Naive B cell (primary cell): ENCODE measurements at regions not wholly inside any gene's neighbourhood (a gene's known extent, or its start where the extent isn't known, plus 50 kb on each side); places are given as distances from the start of the nearest gene placed in this dataset.
"Not testable (repeated sequence)": the region's sequence is repeated elsewhere in the genome, so short reads cannot be mapped to it uniquely, and the experiment has no call there.

Experiments
- ATAC-seq, 2 donors: fragments of 150-1000 bp; cut with Tn5 transposase; 2 replicates each; pipeline ENCODE4 v1.10.0; 2021; ENCODE audit warnings: low read depth in 2 of 2, mild to moderate bottlenecking in 2 of 2, moderate library complexity in 2 of 2
- DNase-seq: peaks from one replicate; pipeline ENCODE4 v3.0.0; 2022
- H3K27ac Mint-ChIP-seq, 6 donors: one replicate each; pipeline ENCODE4 v1.8.0; 2020 to 2022; ENCODE audit warnings: mild to moderate bottlenecking in 6 of 6, mixed read lengths in 6 of 6, moderate library complexity in 5 of 6, inconsistent platforms in 2 of 6
- H3K27me3 Mint-ChIP-seq, 3 donors: one replicate each; pipeline ENCODE4 v1.8.0; 2021 to 2022; ENCODE audit warnings: mixed read lengths in 3 of 3, mild to moderate bottlenecking in 1 of 3
- H3K36me3 Mint-ChIP-seq, 2 donors: one replicate each; pipeline ENCODE4 v1.8.0; 2020 to 2022; ENCODE audit warnings: mixed read lengths in 2 of 2, inconsistent platforms in 1 of 2, mild to moderate bottlenecking in 1 of 2
- H3K4me1 Mint-ChIP-seq, 3 donors: one replicate each; pipeline ENCODE4 v1.8.0; 2020 to 2022; ENCODE audit warnings: mixed read lengths in 3 of 3, inconsistent platforms in 1 of 3, mild to moderate bottlenecking in 1 of 3, moderate library complexity in 1 of 3
- H3K4me3 Mint-ChIP-seq, 8 donors: one replicate each; pipeline ENCODE4 v1.8.0; 2020 to 2022; ENCODE audit warnings: mild to moderate bottlenecking in 8 of 8, mixed read lengths in 8 of 8, moderate library complexity in 8 of 8, inconsistent platforms in 2 of 8
- H3K9me3 Mint-ChIP-seq, 7 donors: one replicate each; pipeline ENCODE4 v1.8.0; 2020 to 2022; ENCODE audit warnings: mixed read lengths in 7 of 7, mild to moderate bottlenecking in 5 of 7, inconsistent platforms in 2 of 7, moderate library complexity in 1 of 7

GRCh38 chr11:57047610-57048009 is 58.9 kb downstream of the OR5AK2 start:
- Mint-ChIP-seq H3K4me3 (no peak overlapping the region), H3K4me1 (no peaks in the 10 kb centered on the region), H3K36me3 (no peaks in the 10 kb centered on the region), H3K9me3 (peaks cover 2 to 32% (median 18%) of the 10 kb centered on the region in 7 donors), H3K27me3 (no peaks in the 10 kb centered on the region), H3K27ac (no peak overlapping the region)
- ATAC-seq (no peak), DNase-seq (no peak)

GRCh38 chr11:57049749-57050148 is 61.0 kb downstream of the OR5AK2 start:
- Mint-ChIP-seq H3K9me3 (peaks cover 1 to 16% (median 12%) of the 10 kb centered on the region in 7 donors), H3K27ac (no peak overlapping the region), H3K27me3 (no peaks in the 10 kb centered on the region), H3K4me3 (no peak overlapping the region), H3K4me1 (no peaks in the 10 kb centered on the region), H3K36me3 (no peaks in the 10 kb centered on the region)
- DNase-seq = no peak
- no peak for ATAC-seq

GRCh38 chr11:57054817-57055216 is 66.1 kb downstream of the OR5AK2 start:
- Mint-ChIP-seq H3K27ac (no peak overlapping the region), H3K36me3 (no peaks in the 10 kb centered on the region), H3K27me3 (no peaks in the 10 kb centered on the region), H3K4me3 (no peak overlapping the region), H3K4me1 (no peaks in the 10 kb centered on the region), H3K9me3 (peaks cover 1 to 11% (median 5%) of the 10 kb centered on the region in 7 donors)
- ATAC-seq = no peak
- no peak for DNase-seq

GRCh38 chr11:57055744-57056143 is 67.0 kb downstream of the OR5AK2 start:
- Mint-ChIP-seq H3K27ac (no peak overlapping the region), H3K4me1 (no peaks in the 10 kb centered on the region), H3K27me3 (no peaks in the 10 kb centered on the region), H3K9me3 (peaks cover 4 to 18% (median 8%) of the 10 kb centered on the region in 7 donors), H3K36me3 (no peaks in the 10 kb centered on the region), H3K4me3 (no peak overlapping the region)
- no peak for ATAC-seq
- DNase-seq = no peak

- Mint-ChIP-seq H3K9me3 (peaks cover 4 to 26% (median 8%) of the 10 kb centered on the region in 7 donors), H3K4me1 (no peaks in the 10 kb centered on the region), H3K4me3 (no peak overlapping the region), H3K36me3 (no peaks in the 10 kb centered on the region), H3K27ac (no peak overlapping the region), H3K27me3 (no peaks in the 10 kb centered on the region)
- DNase-seq (no peak), ATAC-seq (no peak)
Observed at GRCh38 chr11:57056735-57057134, 68.0 kb downstream of the OR5AK2 start.

GRCh38 chr11:57057561-57057960 is 68.8 kb downstream of the OR5AK2 start:
- ATAC-seq = no peak
- Mint-ChIP-seq H3K4me3 (no peak overlapping the region), H3K36me3 (no peaks in the 10 kb centered on the region), H3K9me3 (peaks cover 4 to 32% (median 8%) of the 10 kb centered on the region in 7 donors), H3K27me3 (no peaks in the 10 kb centered on the region), H3K4me1 (no peaks in the 10 kb centered on the region), H3K27ac (no peak overlapping the region)
- DNase-seq = no peak

- not testable (repeated sequence) for H3K4me1 Mint-ChIP-seq, H3K4me3 Mint-ChIP-seq, DNase-seq, H3K27me3 Mint-ChIP-seq, H3K36me3 Mint-ChIP-seq, ATAC-seq, H3K27ac Mint-ChIP-seq
- H3K9me3 Mint-ChIP-seq = peaks cover 9 to 37% (median 26%) of the 10 kb centered on the region in 7 donors
Observed at GRCh38 chr11:57062957-57063356, 74.2 kb downstream of the OR5AK2 start.

GRCh38 chr11:57069942-57070341 is 81.2 kb downstream of the OR5AK2 start:
- Mint-ChIP-seq H3K36me3 (no peaks in the 10 kb centered on the region), H3K27me3 (no peaks in the 10 kb centered on the region), H3K9me3 (peaks cover 0 to 22% (median 10%) of the 10 kb centered on the region in 7 donors), H3K4me1 (no peaks in the 10 kb centered on the region), H3K4me3 (no peak overlapping the region), H3K27ac (no peak overlapping the region)
- DNase-seq (no peak), ATAC-seq (no peak)

- Mint-ChIP-seq H3K9me3 (peaks cover 0 to 18% (median 4%) of the 10 kb centered on the region in 7 donors), H3K27ac (no peak overlapping the region), H3K36me3 (no peaks in the 10 kb centered on the region), H3K4me3 (no peak overlapping the region), H3K27me3 (no peaks in the 10 kb centered on the region), H3K4me1 (no peaks in the 10 kb centered on the region)
- DNase-seq (no peak), ATAC-seq (no peak)
Observed at GRCh38 chr11:57071829-57072228, 83.1 kb downstream of the OR5AK2 start.

- DNase-seq (no peak), ATAC-seq (no peak)
- H3K4me3 Mint-ChIP-seq = no peak overlapping the region
- no peaks in the 10 kb centered on the region for H3K4me1 Mint-ChIP-seq
- H3K27me3 Mint-ChIP-seq = no peaks in the 10 kb centered on the region
- H3K27ac Mint-ChIP-seq = no peak overlapping the region
- H3K9me3 Mint-ChIP-seq = peaks cover 0 to 14% (median 2%) of the 10 kb centered on the region in 7 donors
- H3K36me3 Mint-ChIP-seq = no peaks in the 10 kb centered on the region
Observed at GRCh38 chr11:57072640-57073039, 83.9 kb downstream of the OR5AK2 start.

- ATAC-seq (no peak), DNase-seq (no peak)
- Mint-ChIP-seq H3K27ac (no peak overlapping the region), H3K27me3 (no peaks in the 10 kb centered on the region), H3K36me3 (no peaks in the 10 kb centered on the region), H3K4me3 (no peak overlapping the region), H3K4me1 (no peaks in the 10 kb centered on the region), H3K9me3 (peaks cover 0 to 14% (median 0%) of the 10 kb centered on the region in 7 donors)
Observed at GRCh38 chr11:57073128-57073527, 84.4 kb downstream of the OR5AK2 start.

- Mint-ChIP-seq H3K27me3 (peaks cover 0 to 16% (median 5%) of the 10 kb centered on the region in 3 donors), H3K36me3 (no peaks in the 10 kb centered on the region), H3K4me3 (no peak overlapping the region), H3K27ac (no peak overlapping the region), H3K4me1 (no peaks in the 10 kb centered on the region), H3K9me3 (peaks cover 0 to 6% (median 2%) of the 10 kb centered on the region in 7 donors)
- ATAC-seq (no peak), DNase-seq (no peak)
Observed at GRCh38 chr11:57081356-57081755, 92.6 kb downstream of the OR5AK2 start.

GRCh38 chr11:57082125-57082524 is 93.4 kb downstream of the OR5AK2 start:
- H3K9me3 Mint-ChIP-seq = peaks cover 0 to 6% (median 2%) of the 10 kb centered on the region in 7 donors
- H3K4me3 Mint-ChIP-seq = no peak overlapping the region
- peak overlapping the region in 1 of 6 donors; percentile 21 for H3K27ac Mint-ChIP-seq
- H3K27me3 Mint-ChIP-seq = peaks cover 0 to 16% (median 5%) of the 10 kb centered on the region in 3 donors
- ATAC-seq (no peak), DNase-seq (no peak)
- H3K4me1 Mint-ChIP-seq = no peaks in the 10 kb centered on the region
- no peaks in the 10 kb centered on the region for H3K36me3 Mint-ChIP-seq

- Mint-ChIP-seq H3K9me3 (peaks cover 0 to 6% (median 2%) of the 10 kb centered on the region in 7 donors), H3K4me3 (no peak overlapping the region), H3K4me1 (no peaks in the 10 kb centered on the region), H3K27ac (no peak overlapping the region), H3K36me3 (no peaks in the 10 kb centered on the region), H3K27me3 (peaks cover 0 to 16% (median 5%) of the 10 kb centered on the region in 3 donors)
- ATAC-seq (no peak), DNase-seq (no peak)
Observed at GRCh38 chr11:57083641-57084385, 95.1 kb downstream of the OR5AK2 start.
